H9 (cell line): ENCODE measurements at regions not wholly inside any gene's neighbourhood (a gene's known extent, or its start where the extent isn't known, plus 50 kb on each side); places are given as distances from the start of the nearest gene placed in this dataset.

Experiments used
- DNase-seq: peaks from one replicate; pipeline ENCODE4 v3.0.0-alpha.2; 2017
- H2AFZ ChIP-seq: one replicate; pipeline ENCODE4 v1.6.1; 2013; ENCODE audit warnings: mild to moderate bottlenecking, low read length, control low read depth, moderate library complexity
- H2AK5ac ChIP-seq: 2 replicates; pipeline ENCODE4 v1.6.1; 2013; ENCODE audit warnings: low read length, control low read depth, mixed read lengths; ENCODE audit not compliant: insufficient read length
- H2BK120ac ChIP-seq: one replicate; pipeline ENCODE4 v1.6.1; 2013; ENCODE audit warnings: low read depth, mild to moderate bottlenecking, low read length, control low read depth, inconsistent platforms; ENCODE audit not compliant: poor library complexity, severe bottlenecking
- H2BK12ac ChIP-seq: 2 replicates; pipeline ENCODE4 v1.6.1; 2013; ENCODE audit warnings: low read length, control low read depth, mixed read lengths, low read depth; ENCODE audit not compliant: insufficient read length
- H2BK15ac ChIP-seq: 2 replicates; pipeline ENCODE4 v1.6.1; 2013; ENCODE audit warnings: low read depth, low read length, control low read depth
- H2BK20ac ChIP-seq: one replicate; pipeline ENCODE4 v1.6.1; 2013; ENCODE audit warnings: low read depth, mild to moderate bottlenecking, low read length, control low read depth, inconsistent platforms; ENCODE audit not compliant: poor library complexity, severe bottlenecking
- H2BK5ac ChIP-seq: 2 replicates; pipeline ENCODE4 v1.6.1; 2013; ENCODE audit warnings: low read length, control low read depth, mixed read lengths; ENCODE audit not compliant: insufficient read length
- H3K14ac ChIP-seq: 2 replicates; pipeline ENCODE4 v1.6.1; 2013; ENCODE audit warnings: low read length, control low read depth; ENCODE audit not compliant: insufficient read depth
- H3K18ac ChIP-seq: 2 replicates; pipeline ENCODE4 v1.6.1; 2013; ENCODE audit warnings: low read depth, mild to moderate bottlenecking, mixed read lengths, low read length, control low read depth; ENCODE audit not compliant: insufficient read length
- H3K23ac ChIP-seq: 2 replicates; pipeline ENCODE4 v1.6.1; 2013; ENCODE audit warnings: low read length, control low read depth, mixed read lengths, low read depth; ENCODE audit not compliant: insufficient read length
- H3K23me2 ChIP-seq: 2 replicates; pipeline ENCODE4 v1.6.1; 2013; ENCODE audit warnings: low read depth, mild to moderate bottlenecking, mixed read lengths, low read length, control low read depth; ENCODE audit not compliant: insufficient read length, poor library complexity, severe bottlenecking
- H3K27ac ChIP-seq: 2 replicates; pipeline ENCODE4 v1.5.1; 2013; ENCODE audit warnings: low read length, control low read depth, mixed read lengths, low read depth; ENCODE audit not compliant: insufficient read length
- H3K27me3 ChIP-seq: 2 replicates; pipeline ENCODE4 v1.6.1; 2013; ENCODE audit warnings: low read length, control low read depth, inconsistent platforms; ENCODE audit not compliant: insufficient read depth
- H3K4ac ChIP-seq: 2 replicates; pipeline ENCODE4 v1.6.1; 2013; ENCODE audit warnings: low read depth, mild to moderate bottlenecking, control low read depth, inconsistent platforms, low read length, moderate library complexity
- H3K4me1 ChIP-seq: 2 replicates; pipeline ENCODE4 v1.6.1; 2013; ENCODE audit warnings: low read length, control low read depth, inconsistent platforms; ENCODE audit not compliant: insufficient read depth
- H3K4me2 ChIP-seq: 2 replicates; pipeline ENCODE4 v1.6.1; 2013; ENCODE audit warnings: low read length, control low read depth, mixed read lengths; ENCODE audit not compliant: insufficient read length, insufficient read depth
- H3K56ac ChIP-seq: 2 replicates; pipeline ENCODE4 v1.6.1; 2013; ENCODE audit warnings: low read depth, mild to moderate bottlenecking, mixed read lengths, low read length, control low read depth; ENCODE audit not compliant: insufficient read length
- H3K79me1 ChIP-seq: 2 replicates; pipeline ENCODE4 v1.6.1; 2013; ENCODE audit warnings: low read depth, mild to moderate bottlenecking, moderate library complexity, low read length, control low read depth, inconsistent platforms; ENCODE audit not compliant: insufficient read depth, poor library complexity, severe bottlenecking
- H3K79me2 ChIP-seq: 2 replicates; pipeline ENCODE4 v1.6.1; 2013; ENCODE audit warnings: low read length, control low read depth, inconsistent platforms; ENCODE audit not compliant: insufficient read depth
- H3K9ac ChIP-seq: 2 replicates; pipeline ENCODE4 v1.6.1; 2013; ENCODE audit warnings: low read length, control low read depth, mixed read lengths; ENCODE audit not compliant: insufficient read length; ENCODE audit errors: extremely low read depth
- H3K9me3 ChIP-seq: one replicate; pipeline ENCODE4 v1.6.1; 2013; ENCODE audit warnings: low read depth, low read length, inconsistent platforms; ENCODE audit not compliant: control insufficient read depth
- H3T11ph ChIP-seq: one replicate; pipeline ENCODE4 v1.6.1; 2013; ENCODE audit warnings: mild to moderate bottlenecking, low read length, control low read depth, inconsistent platforms
- H4K20me1 ChIP-seq: one replicate; pipeline ENCODE4 v1.6.1; 2013; ENCODE audit not compliant: control insufficient read depth, insufficient read length, insufficient read depth
- H4K5ac ChIP-seq: 2 replicates; pipeline ENCODE4 v1.6.1; 2013; ENCODE audit warnings: low read depth, mild to moderate bottlenecking, mixed read lengths, low read length, control low read depth; ENCODE audit not compliant: insufficient read length
- H4K8ac ChIP-seq: replicated peaks from 2 replicates; pipeline ENCODE4 v1.6.1; 2013; ENCODE audit warnings: low read length, control low read depth, mixed read lengths, low read depth; ENCODE audit not compliant: insufficient read length
- H4K91ac ChIP-seq: 2 replicates; pipeline ENCODE4 v1.6.1; 2013; ENCODE audit warnings: low read depth, mild to moderate bottlenecking, moderate library complexity, mixed read lengths, low read length, control low read depth; ENCODE audit not compliant: insufficient read length
- H3K27ac Mint-ChIP-seq, 3 experiments: 2 replicates in 2 of 3; 3 replicates in 1 of 3; pipeline ENCODE4 v1.8.0; 2020 to 2021; ENCODE audit warnings: mixed read lengths in 3 of 3, mild to moderate bottlenecking in 1 of 3, moderate library complexity in 1 of 3
- H3K27me3 Mint-ChIP-seq: 2 replicates; pipeline ENCODE4 v1.8.0; 2021; ENCODE audit warnings: low read depth, mild to moderate bottlenecking, moderate library complexity, mixed read lengths
- H3K36me3 Mint-ChIP-seq, 3 experiments: 2 replicates in 2 of 3; 3 replicates in 1 of 3; pipeline ENCODE4 v1.8.0; 2020 to 2021; ENCODE audit warnings: low read depth in 3 of 3, mixed read lengths in 3 of 3; ENCODE audit not compliant: insufficient read depth in 1 of 3
- H3K4me1 Mint-ChIP-seq, 2 experiments: 2 replicates each; pipeline ENCODE4 v1.8.0; 2020; ENCODE audit warnings: mixed read lengths in 2 of 2
- H3K4me3 Mint-ChIP-seq, 2 experiments: 2 replicates in 1 of 2; 3 replicates in 1 of 2; pipeline ENCODE4 v1.8.0; 2020 to 2021; ENCODE audit warnings: mild to moderate bottlenecking in 2 of 2, mixed read lengths in 2 of 2, moderate library complexity in 1 of 2
- H3K9me3 Mint-ChIP-seq, 2 experiments: 2 replicates in 1 of 2; 3 replicates in 1 of 2; pipeline ENCODE4 v1.8.0; 2020; ENCODE audit warnings: mild to moderate bottlenecking in 2 of 2, mixed read lengths in 2 of 2, moderate library complexity in 1 of 2
- WGBS: extraction: QIAGEN DNeasy Blood & Tissue Kit; methylation state at CpG from one replicate; pipeline ENCODE4 v1.1.7; 2013; ENCODE audit warnings: missing lambda C conversion rate, low lambda C conversion rate, mixed read lengths; ENCODE audit not compliant: insufficient read length; ENCODE audit errors: extremely low coverage; 5-methylcytosine and 5-hydroxymethylcytosine counted together
- TF ChIP-seq, protein P1 (sequence below): fragments of 200-600 bp; sonication (generic); conservative IDR thresholded peaks from 3 replicates; pipeline ENCODE4 v1.8.0; 2021; ENCODE audit warnings: antibody characterized with exemption, mild to moderate bottlenecking

- no peaks in the 10 kb centered on the region; the same call in 1 of the 2 replicates for H3K27me3 Mint-ChIP-seq
- H3T11ph ChIP-seq, result no peak overlapping the region
- H3K79me2 ChIP-seq, result no peaks in the 10 kb centered on the region
- H2BK15ac ChIP-seq, result no peak overlapping the region
- no peak overlapping the region for H3K23ac ChIP-seq
- H4K8ac ChIP-seq, result no peak overlapping the region
- H3K14ac ChIP-seq, result no peak overlapping the region
- no peak overlapping the region for H3K4ac ChIP-seq
- H2BK5ac ChIP-seq, result no peak overlapping the region
- no peaks in the 10 kb centered on the region for H3K27me3 ChIP-seq
- H3K4me1 Mint-ChIP-seq, result peaks cover 5 to 12% of the 10 kb centered on the region in 2 experiments
- H3K4me3 Mint-ChIP-seq, result no peak overlapping the region
- H4K91ac ChIP-seq, result no peak overlapping the region
- TF ChIP-seq, protein P1, sequence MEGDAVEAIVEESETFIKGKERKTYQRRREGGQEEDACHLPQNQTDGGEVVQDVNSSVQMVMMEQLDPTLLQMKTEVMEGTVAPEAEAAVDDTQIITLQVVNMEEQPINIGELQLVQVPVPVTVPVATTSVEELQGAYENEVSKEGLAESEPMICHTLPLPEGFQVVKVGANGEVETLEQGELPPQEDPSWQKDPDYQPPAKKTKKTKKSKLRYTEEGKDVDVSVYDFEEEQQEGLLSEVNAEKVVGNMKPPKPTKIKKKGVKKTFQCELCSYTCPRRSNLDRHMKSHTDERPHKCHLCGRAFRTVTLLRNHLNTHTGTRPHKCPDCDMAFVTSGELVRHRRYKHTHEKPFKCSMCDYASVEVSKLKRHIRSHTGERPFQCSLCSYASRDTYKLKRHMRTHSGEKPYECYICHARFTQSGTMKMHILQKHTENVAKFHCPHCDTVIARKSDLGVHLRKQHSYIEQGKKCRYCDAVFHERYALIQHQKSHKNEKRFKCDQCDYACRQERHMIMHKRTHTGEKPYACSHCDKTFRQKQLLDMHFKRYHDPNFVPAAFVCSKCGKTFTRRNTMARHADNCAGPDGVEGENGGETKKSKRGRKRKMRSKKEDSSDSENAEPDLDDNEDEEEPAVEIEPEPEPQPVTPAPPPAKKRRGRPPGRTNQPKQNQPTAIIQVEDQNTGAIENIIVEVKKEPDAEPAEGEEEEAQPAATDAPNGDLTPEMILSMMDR, result no peak
- H3K27ac ChIP-seq, result no peak overlapping the region
- no peaks in the 10 kb centered on the region for H3K4me1 ChIP-seq
- no peak overlapping the region for H2BK12ac ChIP-seq
- no peak overlapping the region for H2AFZ ChIP-seq
- H3K23me2 ChIP-seq, result no peaks in the 10 kb centered on the region
- no peaks in the 10 kb centered on the region for H4K20me1 ChIP-seq
- H2AK5ac ChIP-seq, result no peak overlapping the region
- H3K18ac ChIP-seq, result no peak overlapping the region
- no peaks in the 10 kb centered on the region for H3K36me3 Mint-ChIP-seq
- no peak overlapping the region for H4K5ac ChIP-seq
- WGBS, result no CpG with 5 or more reads among the region's 9 CpGs
- DNase-seq, result no peak
- H3K27ac Mint-ChIP-seq, result no peak overlapping the region; a peak in 1 of 7 replicates
- no peaks in the 10 kb centered on the region for H3K9me3 Mint-ChIP-seq
- H3K79me1 ChIP-seq, result no peaks in the 10 kb centered on the region
- H2BK20ac ChIP-seq, result no peak overlapping the region
- H2BK120ac ChIP-seq, result no peak overlapping the region
- H3K9ac ChIP-seq, result no peak overlapping the region
- no peak overlapping the region for H3K56ac ChIP-seq
- H3K4me2 ChIP-seq, result no peak overlapping the region
- H3K9me3 ChIP-seq, result no peaks in the 10 kb centered on the region
Observed at GRCh38 chr17:31691251-31691905, 167.7 kb downstream of the COPRS start.
